Endometrium (tissue), 2 donors: ENCODE measurements at regions not wholly inside any gene's neighbourhood (a gene's known extent, or its start where the extent isn't known, plus 50 kb on each side); places are given as distances from the start of the nearest gene placed in this dataset.

Source experiments
- FAIRE-seq: peaks from 2 replicates; lab custom pipeline; 2012; peaks lifted over from hg19 to GRCh38; lab: Jason Lieb, UNC
- donor health status: control.
- donor health status: control.

- no peak for FAIRE-seq
Observed at GRCh38 chr22:48908547-48908946, 919.1 kb downstream of the BRD1 start.

GRCh38 chr22:48907591-48907990 is 920.1 kb downstream of the BRD1 start:
- FAIRE-seq, result no peak

- no peak for FAIRE-seq
Observed at GRCh38 chr22:48906216-48906835, 921.3 kb downstream of the BRD1 start.

DNA sequence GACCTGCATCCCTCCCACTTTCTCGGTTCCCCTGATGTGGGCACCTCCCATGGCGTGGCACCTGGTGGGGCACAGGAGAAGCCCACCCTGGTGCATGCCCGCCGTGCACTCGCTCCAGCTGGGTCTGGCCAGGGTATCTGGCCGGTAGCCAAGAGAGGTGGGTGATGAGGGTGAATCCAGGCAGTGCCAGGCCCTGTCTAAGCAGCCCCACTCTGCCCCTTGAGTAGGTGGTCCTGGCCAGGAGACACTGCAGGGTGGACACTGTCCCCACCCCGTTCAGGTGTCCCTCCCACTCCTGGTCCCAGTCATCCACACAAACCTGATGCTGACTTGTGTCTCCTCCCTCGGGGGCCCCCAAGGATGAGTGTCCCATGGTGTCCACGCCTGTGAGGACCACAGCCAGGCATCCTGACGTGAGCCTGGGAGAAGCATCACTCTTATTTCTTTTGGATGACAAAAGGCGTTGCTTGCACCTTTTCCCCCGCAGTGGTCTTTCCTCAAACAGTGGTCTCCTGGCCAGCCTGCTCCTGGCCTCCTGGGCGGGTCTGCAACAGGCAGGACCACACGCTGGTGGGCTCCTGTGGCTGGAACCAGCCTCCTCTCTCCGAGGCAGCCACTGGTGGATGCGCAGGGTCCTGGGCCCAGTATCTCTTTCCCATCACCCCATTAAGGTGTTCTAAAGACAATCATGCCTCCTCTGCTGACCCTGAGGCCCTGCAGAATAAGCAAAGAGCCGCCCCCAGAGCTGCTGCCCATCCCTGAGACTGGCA is 922.3 kb downstream of the BRD1 start:
- no peak for FAIRE-seq

- FAIRE-seq, result no peak
Observed at GRCh38 chr22:48902983-48903650, 924.6 kb downstream of the BRD1 start.

- no peak for FAIRE-seq
Observed at GRCh38 chr22:48902001-48902869, 925.4 kb downstream of the BRD1 start.

DNA sequence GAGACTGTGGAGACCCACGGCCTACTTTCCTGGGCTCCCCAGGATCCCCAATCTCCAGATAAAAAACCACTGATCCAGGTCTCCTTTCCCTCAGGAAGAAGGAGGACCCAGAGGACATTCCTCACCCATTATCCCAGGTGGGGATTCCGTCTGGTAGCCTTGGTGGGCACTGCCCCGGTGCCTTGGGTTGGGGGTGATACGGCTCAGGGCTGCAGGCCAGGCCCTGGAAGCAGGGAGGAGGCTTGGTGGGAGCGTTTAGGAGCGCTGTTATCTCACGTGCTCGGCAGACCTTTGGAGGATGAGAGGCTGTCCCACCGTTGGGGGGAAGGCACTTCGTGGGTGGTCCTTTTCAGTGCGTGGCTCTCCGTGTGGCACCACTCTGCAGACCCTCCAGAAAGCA is 926.3 kb downstream of the BRD1 start:
- FAIRE-seq, result no peak

- no peak for FAIRE-seq
Observed at GRCh38 chr22:48900626-48901025, 927.0 kb downstream of the BRD1 start.

- no peak for FAIRE-seq
Observed at GRCh38 chr22:48900327-48900597, 927.4 kb downstream of the BRD1 start.

DNA sequence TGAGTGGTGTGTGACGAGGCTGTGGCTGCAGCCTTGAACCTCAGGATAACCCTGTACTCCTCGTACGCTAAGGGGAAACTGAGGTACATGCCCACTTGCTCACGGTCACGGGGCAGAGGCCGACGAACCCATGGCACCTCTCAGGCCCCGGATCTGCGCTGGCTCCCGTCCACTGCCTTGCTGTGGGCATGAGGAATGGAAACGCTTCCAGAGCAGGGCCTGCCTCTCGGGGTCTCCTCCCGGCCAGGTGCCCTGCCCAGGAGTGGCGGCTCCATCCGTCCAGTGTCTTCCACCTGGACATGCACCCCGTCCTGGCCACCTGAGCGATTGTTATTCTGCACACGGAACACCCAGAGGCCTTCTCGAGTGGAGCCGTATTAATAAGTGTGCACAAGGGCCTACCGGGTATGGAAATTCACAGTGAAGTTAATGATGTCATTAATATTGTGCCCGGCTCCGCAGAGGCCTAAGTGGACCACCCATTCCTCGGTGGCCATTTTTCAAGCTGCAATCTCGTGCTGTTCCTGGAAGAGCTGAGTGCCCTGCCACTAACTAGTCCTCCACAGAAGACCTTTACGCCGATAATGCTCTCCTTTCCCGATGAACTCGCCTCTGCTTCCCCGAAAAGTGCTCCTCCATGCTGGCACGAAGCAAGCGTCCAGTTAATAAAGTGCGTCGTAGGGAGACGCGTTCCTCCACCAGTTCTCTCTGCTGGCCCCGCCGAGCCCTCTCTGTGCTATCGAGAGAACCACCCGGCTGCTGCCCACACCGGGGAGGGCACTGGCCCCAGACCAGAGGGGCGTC is 927.9 kb downstream of the BRD1 start:
- no peak for FAIRE-seq

DNA sequence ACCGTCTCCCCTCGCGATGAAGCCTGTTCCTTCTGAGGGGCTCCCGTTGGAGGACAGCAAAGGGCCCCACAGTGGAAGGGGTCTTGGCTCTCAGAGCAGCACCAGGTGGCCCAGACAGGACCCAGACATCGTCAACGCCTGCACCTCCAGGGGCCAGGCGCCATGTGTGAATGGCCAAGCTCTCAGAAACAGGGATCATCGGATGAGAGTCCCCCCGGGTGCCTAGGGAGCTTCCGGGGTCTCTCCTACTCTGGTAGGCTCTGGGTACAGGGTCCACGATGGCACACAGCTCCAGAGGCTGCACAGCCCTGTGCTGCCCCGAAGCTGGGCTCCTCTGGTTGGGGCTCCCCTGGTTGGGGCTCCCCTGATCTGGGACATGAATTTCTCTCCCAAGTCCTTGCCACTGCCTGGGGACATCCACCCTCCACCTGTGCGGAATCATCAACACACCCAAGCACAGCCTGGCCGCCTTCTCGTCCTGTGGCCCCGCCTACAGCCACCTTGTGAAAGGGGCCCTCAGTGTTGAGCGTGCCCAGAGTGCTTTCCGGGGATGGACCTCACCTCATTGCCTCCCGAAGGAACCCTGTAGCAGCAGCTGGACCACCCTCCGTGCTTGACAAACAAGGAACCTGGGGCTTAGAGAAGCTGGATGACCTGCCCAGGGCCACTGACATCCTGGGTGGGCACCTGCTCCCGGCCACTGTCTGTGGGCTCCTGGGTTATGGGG is 929.0 kb downstream of the BRD1 start:
- FAIRE-seq, result no peak

- FAIRE-seq, result no peak
Observed at GRCh38 chr22:48897645-48898370, 929.9 kb downstream of the BRD1 start.

DNA sequence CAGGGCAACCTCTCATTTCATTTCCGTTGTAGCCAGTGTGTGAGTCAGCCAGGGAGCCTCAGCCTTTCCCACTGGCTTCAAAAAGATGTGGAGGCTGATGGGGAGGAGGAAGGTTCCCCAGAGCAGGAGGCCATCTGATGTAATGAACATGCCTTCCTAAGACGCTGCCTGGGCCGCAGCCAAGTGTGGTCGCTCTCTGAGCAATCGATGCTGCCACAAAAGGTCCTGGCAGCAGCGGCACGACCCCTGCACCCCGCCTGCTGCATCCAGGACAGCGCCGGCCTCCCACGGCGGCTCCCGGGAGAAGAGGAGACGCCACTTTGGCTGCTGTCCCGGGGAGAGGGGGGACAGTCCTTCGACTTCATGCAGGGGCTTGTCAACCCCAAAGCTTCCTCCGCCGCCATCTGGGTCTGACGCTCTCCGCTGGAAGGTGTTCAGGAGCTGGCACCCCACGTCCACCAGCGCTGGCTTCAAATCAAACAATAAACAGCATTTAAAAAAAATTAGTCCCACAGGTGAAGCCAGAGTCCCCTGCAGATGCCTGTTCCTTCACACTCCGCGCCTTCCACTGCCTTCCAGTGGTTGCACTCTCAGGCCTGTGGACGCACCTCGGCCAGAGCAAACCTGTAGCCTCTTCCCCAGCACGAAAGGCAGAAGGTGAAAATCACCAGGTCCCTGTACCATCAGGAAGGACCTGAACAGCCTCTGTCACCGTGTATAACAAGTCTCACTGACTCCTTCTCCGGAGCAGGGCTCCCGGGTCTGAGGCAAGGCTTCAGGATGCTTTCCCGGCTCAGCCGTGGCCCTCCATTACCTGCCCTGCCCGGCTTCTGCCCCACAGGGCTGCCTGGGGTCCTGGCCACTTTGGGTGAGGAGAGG is 930.7 kb downstream of the BRD1 start:
- FAIRE-seq, result no peak

DNA sequence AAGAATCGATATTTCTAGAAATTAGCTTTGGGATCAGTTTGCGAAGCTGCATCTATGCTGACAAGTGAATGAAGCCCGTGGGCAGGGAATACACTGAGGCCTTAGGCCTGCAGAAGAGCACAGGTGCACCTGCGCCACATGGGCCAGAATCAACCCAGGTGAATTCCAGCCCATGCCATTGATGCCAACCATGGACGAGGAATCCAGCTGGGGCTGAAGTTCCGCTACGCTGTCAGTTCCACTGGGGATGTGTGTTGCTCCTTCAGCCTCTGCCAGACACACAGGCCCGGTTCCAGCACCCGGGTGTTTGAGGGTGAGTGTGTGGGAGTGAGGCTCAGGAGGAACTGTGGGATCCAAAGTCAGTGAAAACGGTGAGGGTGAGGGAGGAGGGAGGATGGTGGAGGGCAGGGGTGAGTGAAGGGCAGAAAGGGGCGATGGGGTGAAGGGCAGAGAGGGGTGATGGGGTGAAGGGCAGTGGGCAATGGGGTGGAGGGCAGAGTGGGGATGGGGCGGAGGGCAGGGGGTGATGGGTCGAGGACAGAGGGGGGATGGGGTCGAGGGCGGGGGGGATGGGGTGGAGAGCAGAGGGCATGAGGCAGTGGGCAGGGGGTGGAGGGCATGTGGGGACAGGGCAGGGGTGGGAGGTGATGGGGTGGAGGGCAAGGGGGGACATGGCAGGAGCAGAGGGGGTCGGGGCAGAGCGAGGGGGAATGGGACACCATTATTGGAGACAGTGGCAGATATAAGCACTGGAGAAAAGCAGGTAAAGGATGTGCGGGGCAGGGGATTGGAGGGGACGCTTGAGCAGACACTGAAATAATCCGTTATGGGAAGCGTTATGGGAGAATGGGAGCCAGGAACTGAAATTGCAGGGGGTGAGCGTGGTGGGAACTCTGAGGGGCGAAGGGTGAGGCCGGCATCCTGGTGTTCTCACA is 931.6 kb downstream of the BRD1 start:
- no peak for FAIRE-seq

- FAIRE-seq, result no peak
Observed at GRCh38 chr22:48895336-48895735, 932.3 kb downstream of the BRD1 start.

GRCh38 chr22:48894804-48895250 is 932.8 kb downstream of the BRD1 start:
- FAIRE-seq, result no peak

- FAIRE-seq, result no peak
Observed at GRCh38 chr22:48894064-48894671, 933.5 kb downstream of the BRD1 start.
